Sigmoid colon (tissue), 6 donors: ENCODE measurements at regions not wholly inside any gene's neighbourhood (a gene's known extent, or its start where the extent isn't known, plus 50 kb on each side); places are given as distances from the start of the nearest gene placed in this dataset.
"Not testable (repeated sequence)": the region's sequence is repeated elsewhere in the genome, so short reads cannot be mapped to it uniquely, and the experiment has no call there.

Experiments
- DNase-seq: peaks from one replicate; pipeline ENCODE4 v3.0.0-alpha.2; 2019
- H3K27ac ChIP-seq, 4 donors: fragments of 200-600 bp; sonication (generic); one replicate each; pipeline ENCODE4 v1.5.1; 2016 to 2019; ENCODE audit warnings: mild to moderate bottlenecking in 1 of 4
- H3K27me3 ChIP-seq, 3 donors: fragments of 200-600 bp; sonication (generic); one replicate each; pipeline ENCODE4 v1.5.1; 2019; ENCODE audit warnings: mild to moderate bottlenecking in 1 of 3
- H3K36me3 ChIP-seq, 4 donors: fragments of 200-600 bp; sonication (generic); one replicate each; pipeline ENCODE4 v1.5.1; 2016 to 2019
- H3K4me1 ChIP-seq, 4 donors: fragments of 200-600 bp; sonication (generic); one replicate each; pipeline ENCODE4 v1.5.1; 2017 to 2019
- H3K4me3 ChIP-seq, 4 donors: fragments of 200-600 bp; sonication (generic); one replicate each; pipeline ENCODE4 v1.5.1; 2017 to 2019; ENCODE audit warnings: mild to moderate bottlenecking in 2 of 4, moderate library complexity in 1 of 4
- H3K9me3 ChIP-seq, 4 donors: fragments of 200-600 bp in 3 of 4; sonication (generic) in 3 of 4; one replicate each; pipeline versions ENCODE4 v1.5.1 to v1.6.1; 2013 to 2019
- EP300 ChIP-seq, 4 donors: sonication (generic); formaldehyde crosslinking; IDR thresholded peaks; one replicate each; pipeline ENCODE4 v1.6.1; 2017; ENCODE audit warnings: antibody characterized with exemption in 4 of 4
- POLR2A ChIP-seq, 2 donors: fragments of 450-650 bp; IDR thresholded peaks; one replicate each; pipeline ENCODE4 v1.6.1; 2016; ENCODE audit warnings: antibody characterized with exemption in 2 of 2, mild to moderate bottlenecking in 2 of 2, moderate library complexity in 2 of 2
- POLR2AphosphoS5 ChIP-seq, 4 donors: sonication (generic); formaldehyde crosslinking; IDR thresholded peaks; one replicate each; pipeline ENCODE4 v1.6.1; 2017; ENCODE audit warnings: antibody characterized with exemption in 4 of 4
- WGBS, 2 donors: extraction: QIAGEN DNeasy Blood & Tissue Kit; methylation state at CpG; one replicate each; pipeline ENCODE4 v1.1.7; 2013; 5-methylcytosine and 5-hydroxymethylcytosine counted together
- intact Hi-C: fragments of 100-400 bp; cut with DNase I; formaldehyde crosslinking; loops from one replicate; pipeline ENCODE4 v1.15.1; 2023
- TF ChIP-seq, protein P1 (sequence below), 4 experiments: fragments of 450-650 bp in 3 of 4; fragments of 200-600 bp in 1 of 4; IDR thresholded peaks; one replicate each; pipeline ENCODE4 v1.5.1; 2016 to 2019; ENCODE audit warnings: antibody characterized with exemption in 4 of 4, mild to moderate bottlenecking in 3 of 4, moderate library complexity in 2 of 4
- donor health status: healthy with polysubstance abuse.
- donor health status: healthy.

DNA sequence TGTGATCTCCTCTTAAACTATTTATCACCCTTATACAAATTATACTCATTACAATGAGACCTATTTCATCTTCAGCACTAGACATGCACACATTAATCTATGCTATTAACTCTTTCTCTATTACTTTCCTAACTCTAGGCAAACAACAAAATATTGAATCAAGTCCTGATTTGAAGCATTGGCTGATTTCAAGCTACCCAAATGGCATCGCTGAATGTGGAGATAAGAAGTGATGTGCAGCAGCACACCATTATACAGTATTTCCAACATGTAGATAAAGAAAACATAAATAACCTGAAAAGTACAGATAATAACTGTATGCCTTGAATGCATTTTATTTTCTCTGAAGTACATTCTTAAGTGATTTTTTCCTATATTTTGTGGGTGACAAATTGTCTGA is 268.6 kb upstream of the GULP1 start:
- Histone ChIP-seq H3K9me3 (no peaks in the 10 kb centered on the region), H3K4me1 (no peaks in the 10 kb centered on the region), H3K36me3 (no peaks in the 10 kb centered on the region), H3K4me3 (no peak overlapping the region), H3K27ac (no peak overlapping the region), H3K27me3 (no peaks in the 10 kb centered on the region)
- WGBS, 2 donors: 81 to 93% methylated on average over 1 of the region's 1 CpG
- intact Hi-C loops: no loop called here
- TF ChIP-seq, protein P1, sequence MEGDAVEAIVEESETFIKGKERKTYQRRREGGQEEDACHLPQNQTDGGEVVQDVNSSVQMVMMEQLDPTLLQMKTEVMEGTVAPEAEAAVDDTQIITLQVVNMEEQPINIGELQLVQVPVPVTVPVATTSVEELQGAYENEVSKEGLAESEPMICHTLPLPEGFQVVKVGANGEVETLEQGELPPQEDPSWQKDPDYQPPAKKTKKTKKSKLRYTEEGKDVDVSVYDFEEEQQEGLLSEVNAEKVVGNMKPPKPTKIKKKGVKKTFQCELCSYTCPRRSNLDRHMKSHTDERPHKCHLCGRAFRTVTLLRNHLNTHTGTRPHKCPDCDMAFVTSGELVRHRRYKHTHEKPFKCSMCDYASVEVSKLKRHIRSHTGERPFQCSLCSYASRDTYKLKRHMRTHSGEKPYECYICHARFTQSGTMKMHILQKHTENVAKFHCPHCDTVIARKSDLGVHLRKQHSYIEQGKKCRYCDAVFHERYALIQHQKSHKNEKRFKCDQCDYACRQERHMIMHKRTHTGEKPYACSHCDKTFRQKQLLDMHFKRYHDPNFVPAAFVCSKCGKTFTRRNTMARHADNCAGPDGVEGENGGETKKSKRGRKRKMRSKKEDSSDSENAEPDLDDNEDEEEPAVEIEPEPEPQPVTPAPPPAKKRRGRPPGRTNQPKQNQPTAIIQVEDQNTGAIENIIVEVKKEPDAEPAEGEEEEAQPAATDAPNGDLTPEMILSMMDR (IDR thresholded peaks at IDR 0.05): no peak
- TF ChIP-seq POLR2A (IDR thresholded peaks at IDR 0.05) (no peak), EP300 (IDR thresholded peaks at IDR 0.05) (no peak), POLR2AphosphoS5 (IDR thresholded peaks at IDR 0.05) (no peak)
- no peak for DNase-seq

DNA sequence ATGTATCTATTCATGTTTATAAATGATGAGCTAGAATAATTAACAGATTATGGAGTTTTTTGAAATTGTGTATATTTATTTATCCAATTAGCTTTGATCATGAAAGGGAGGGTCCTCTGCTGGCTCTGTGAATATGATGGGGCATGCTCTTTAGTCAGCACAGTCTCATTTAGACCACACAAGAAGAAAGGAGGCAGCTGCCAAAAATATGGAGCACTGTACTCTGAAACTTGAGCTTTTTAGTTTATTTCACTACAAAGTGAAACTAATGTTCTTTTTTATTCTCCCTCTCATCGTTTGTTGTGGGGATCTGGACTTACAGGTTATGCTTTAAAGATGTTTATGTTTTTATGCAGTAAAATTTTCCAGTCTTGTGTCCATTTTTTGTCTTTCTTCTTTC is 266.9 kb upstream of the GULP1 start:
- H3K9me3 ChIP-seq: no peaks in the 10 kb centered on the region
- TF ChIP-seq, protein P1 (IDR thresholded peaks at IDR 0.05): no peak
- TF ChIP-seq EP300 (IDR thresholded peaks at IDR 0.05): no peak
- TF ChIP-seq POLR2AphosphoS5 (IDR thresholded peaks at IDR 0.05): no peak
- no peak for TF ChIP-seq POLR2A (IDR thresholded peaks at IDR 0.05)
- no peak overlapping the region for H3K27ac ChIP-seq
- no peak for DNase-seq
- intact Hi-C loops: no loop called here
- 26 to 47% methylated on average over 1 of the region's 1 CpG for WGBS, 2 donors
- no peak overlapping the region for H3K4me3 ChIP-seq
- no peaks in the 10 kb centered on the region for H3K4me1 ChIP-seq
- no peaks in the 10 kb centered on the region for H3K36me3 ChIP-seq
- no peaks in the 10 kb centered on the region for H3K27me3 ChIP-seq

DNA sequence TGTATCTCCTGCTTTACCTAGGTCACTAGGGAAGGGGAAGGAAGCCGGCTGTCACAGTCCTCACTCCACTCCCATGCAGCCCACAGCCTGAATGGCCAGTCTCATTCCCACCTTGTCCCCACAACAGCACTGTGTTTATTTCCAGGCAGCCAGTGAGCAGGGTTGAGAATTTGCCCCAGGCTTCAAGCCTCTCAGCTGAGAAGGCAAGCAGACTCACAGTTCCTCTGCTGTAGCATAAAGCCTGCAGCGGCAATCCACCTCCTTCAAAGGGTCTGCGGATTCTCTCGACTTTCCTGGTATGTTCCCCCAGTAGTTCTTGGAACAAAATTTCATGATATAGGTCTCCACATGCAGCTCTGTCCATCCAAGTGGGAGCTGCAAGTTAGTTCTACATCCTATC is 262.9 kb upstream of the GULP1 start:
- WGBS, 2 donors: 86 to 89% methylated on average over 4 of the region's 4 CpGs
- H3K36me3 ChIP-seq: no peaks in the 10 kb centered on the region
- intact Hi-C loops: no loop called here
- no peaks in the 10 kb centered on the region for H3K27me3 ChIP-seq
- no peak overlapping the region for H3K4me3 ChIP-seq
- no peaks in the 10 kb centered on the region for H3K9me3 ChIP-seq
- DNase-seq: no peak
- H3K27ac ChIP-seq: no peak overlapping the region
- H3K4me1 ChIP-seq: no peaks in the 10 kb centered on the region
- TF ChIP-seq EP300 (IDR thresholded peaks at IDR 0.05) (no peak), POLR2A (IDR thresholded peaks at IDR 0.05) (no peak), POLR2AphosphoS5 (IDR thresholded peaks at IDR 0.05) (no peak)
- TF ChIP-seq, protein P1 (IDR thresholded peaks at IDR 0.05): no peak

DNA sequence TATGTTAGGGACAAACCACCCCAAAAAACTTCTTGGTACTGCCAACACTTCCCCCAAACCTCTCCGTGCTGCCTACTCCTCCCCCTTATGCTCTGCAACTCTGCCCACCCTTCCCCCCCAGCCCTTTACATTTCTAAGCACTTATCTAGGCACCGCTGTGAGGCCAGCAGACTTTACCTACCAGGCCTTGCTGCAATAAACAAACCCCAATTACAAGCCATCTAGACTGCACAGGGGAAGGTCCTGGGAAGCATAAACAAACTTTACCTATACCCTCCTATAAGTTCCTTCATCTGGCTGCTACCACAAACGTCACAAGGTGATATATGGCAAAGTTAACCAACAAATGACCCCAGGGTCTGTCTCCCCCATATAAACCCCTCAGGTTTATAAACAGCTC is 259.4 kb upstream of the GULP1 start:
- Histone ChIP-seq H3K4me1 (no peaks in the 10 kb centered on the region), H3K4me3 (no peak overlapping the region), H3K9me3 (no peaks in the 10 kb centered on the region), H3K27me3 (no peaks in the 10 kb centered on the region), H3K36me3 (no peaks in the 10 kb centered on the region), H3K27ac (no peak overlapping the region)
- TF ChIP-seq POLR2A (IDR thresholded peaks at IDR 0.05) (no peak), POLR2AphosphoS5 (IDR thresholded peaks at IDR 0.05) (no peak), EP300 (IDR thresholded peaks at IDR 0.05) (no peak)
- TF ChIP-seq, protein P1 (IDR thresholded peaks at IDR 0.05): no peak
- intact Hi-C loops: no loop called here
- 41 to 47% methylated on average over 3 of the region's 3 CpGs for WGBS, 2 donors
- no peak for DNase-seq

DNA sequence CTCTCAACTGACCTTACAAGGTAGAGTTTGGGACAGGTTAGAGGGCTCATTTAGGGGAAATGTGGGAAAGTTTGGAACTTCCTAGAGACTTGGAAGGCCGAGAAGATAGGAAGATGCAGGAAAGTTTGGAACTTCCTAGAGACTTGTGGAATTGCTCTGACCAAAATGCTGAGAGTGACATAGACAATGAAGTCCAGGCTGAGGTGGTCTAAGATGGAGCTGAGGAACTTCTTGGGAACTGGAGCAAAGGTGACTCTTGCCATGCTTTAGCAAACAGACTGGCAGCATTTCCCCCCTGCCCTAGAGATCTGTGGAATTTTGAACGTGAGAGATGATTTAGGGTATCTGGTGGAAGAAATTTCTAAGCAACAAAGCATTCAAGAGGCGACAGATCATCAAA is 258.9 kb upstream of the GULP1 start:
- WGBS, 2 donors: 57 to 58% methylated on average over 3 of the region's 3 CpGs
- DNase-seq: no peak
- H3K27ac ChIP-seq: no peak overlapping the region
- no peaks in the 10 kb centered on the region for H3K27me3 ChIP-seq
- H3K4me3 ChIP-seq: no peak overlapping the region
- no peaks in the 10 kb centered on the region for H3K4me1 ChIP-seq
- H3K36me3 ChIP-seq: no peaks in the 10 kb centered on the region
- intact Hi-C loops: no loop called here
- TF ChIP-seq EP300 (IDR thresholded peaks at IDR 0.05) (no peak), POLR2AphosphoS5 (IDR thresholded peaks at IDR 0.05) (no peak)
- TF ChIP-seq, protein P1 (IDR thresholded peaks at IDR 0.05): no peak
- no peaks in the 10 kb centered on the region for H3K9me3 ChIP-seq

DNA sequence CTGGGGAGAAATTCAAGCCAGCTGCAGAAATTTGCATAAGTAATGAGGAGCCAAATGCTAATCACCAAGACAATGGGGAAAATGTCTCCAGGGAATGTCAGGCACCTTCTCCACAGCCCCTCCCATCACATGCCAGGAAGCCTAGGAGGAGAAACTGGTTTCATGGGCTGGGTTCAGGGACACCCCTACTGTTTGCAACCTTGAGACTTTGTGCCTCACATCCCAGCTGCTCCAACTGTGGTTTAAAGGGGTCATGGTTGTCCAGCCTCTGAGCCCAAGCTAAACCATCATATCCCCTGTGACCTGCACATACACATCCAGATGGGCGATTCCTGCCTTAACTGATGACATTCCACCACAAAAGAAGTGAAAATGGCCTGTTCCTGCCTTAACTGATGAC is 258.4 kb upstream of the GULP1 start:
- DNase-seq, H3K4me3 ChIP-seq, H3K27ac ChIP-seq, H3K27me3 ChIP-seq, H3K9me3 ChIP-seq, H3K4me1 ChIP-seq, intact Hi-C loops, H3K36me3 ChIP-seq: not testable (repeated sequence)
- WGBS, 2 donors: 79% methylated on average over 1 of the region's 1 CpG

DNA sequence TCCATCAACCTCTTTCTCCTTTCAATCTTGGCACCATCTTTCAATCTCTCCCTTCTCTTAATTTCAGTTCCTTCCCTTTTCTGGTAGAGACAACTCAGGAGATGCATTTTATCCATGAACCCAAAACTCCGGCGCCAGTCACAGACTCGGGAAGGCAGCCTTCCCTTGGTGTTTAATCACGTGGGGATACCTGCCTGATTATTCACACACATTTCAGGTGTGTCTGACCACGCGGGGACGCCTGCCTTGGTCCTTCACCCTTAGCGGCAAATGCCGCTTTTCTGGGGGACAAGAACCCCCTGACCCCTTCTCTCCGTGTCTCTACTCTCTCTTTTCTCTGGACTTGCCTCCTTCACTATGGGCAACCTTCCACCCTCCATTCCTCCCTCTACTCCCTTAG is 257.6 kb upstream of the GULP1 start:
- H3K4me3 ChIP-seq, H3K27ac ChIP-seq, DNase-seq, intact Hi-C loops, H3K4me1 ChIP-seq, H3K9me3 ChIP-seq, H3K36me3 ChIP-seq, H3K27me3 ChIP-seq: not testable (repeated sequence)
- WGBS, 2 donors: 80 to 88% methylated on average over 10 of the region's 10 CpGs

DNA sequence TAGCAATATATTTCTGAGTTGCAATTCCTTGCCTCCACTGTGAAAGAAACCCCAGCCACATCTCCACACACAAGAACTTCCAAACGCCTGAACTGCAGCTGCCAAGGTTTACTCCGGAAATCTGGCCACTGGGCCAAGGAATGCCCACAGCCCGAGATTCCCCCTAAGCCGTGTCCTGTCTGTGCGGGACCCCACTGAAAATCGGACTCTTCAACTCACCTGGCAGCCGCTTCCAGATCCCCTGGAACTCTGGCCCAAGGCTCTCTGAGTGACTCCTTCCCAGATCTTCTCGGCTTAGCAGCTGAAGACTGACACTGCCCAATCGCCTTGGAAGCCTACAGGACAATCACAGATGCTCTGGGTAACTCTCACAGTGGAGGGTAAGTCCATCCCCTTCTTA is 256.3 kb upstream of the GULP1 start:
- DNase-seq, intact Hi-C loops, H3K27me3 ChIP-seq, H3K36me3 ChIP-seq, H3K9me3 ChIP-seq, H3K27ac ChIP-seq, H3K4me1 ChIP-seq, H3K4me3 ChIP-seq: not testable (repeated sequence)
- WGBS, 2 donors: 88 to 92% methylated on average over 9 of the region's 9 CpGs
